ENCODE measurements at regions not wholly inside any gene's neighbourhood (a gene's known extent, or its start where the extent isn't known, plus 50 kb on each side); places are given as distances from the start of the nearest gene placed in this dataset.
A peak's percentile ranks its signal among the peaks of the same experiment; 100 is the strongest.

DNA sequence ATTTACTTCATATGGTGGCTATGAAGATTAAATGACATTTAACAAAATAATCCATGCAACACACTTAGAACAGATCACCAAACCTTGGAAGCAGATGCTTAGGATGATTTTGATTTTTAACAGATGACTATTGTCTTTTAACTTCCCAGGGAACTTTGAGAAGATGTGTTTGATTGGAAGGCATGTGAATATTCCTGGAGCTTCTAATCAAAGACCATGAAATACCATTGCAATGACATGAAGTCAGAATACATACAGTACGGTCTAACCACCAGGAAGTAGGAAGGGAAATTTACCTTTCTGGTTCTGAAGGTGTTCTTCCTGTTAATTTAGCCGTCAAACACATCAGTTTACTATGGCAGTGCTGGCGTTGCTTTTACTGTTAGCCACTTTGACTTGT lies 414.9 kb downstream of the TMEM114 start:
- H3K4me1 ChIP-seq (ENCODE audit: control insufficient read depth, insufficient read depth, low read length): no peaks in the 10 kb centered on the region
- 95% methylated on average over 3 of the region's 3 CpGs for WGBS (ENCODE audit: insufficient coverage)
- no peak overlapping the region for H3K27ac ChIP-seq (ENCODE audit: low read depth, low read length)
- no peak overlapping the region for H3K4me3 ChIP-seq (ENCODE audit: low read depth, low read length)
- H3K27me3 ChIP-seq (ENCODE audit: control insufficient read depth, insufficient read depth, low read length): no peaks in the 10 kb centered on the region
- H3K9me3 ChIP-seq (ENCODE audit: control insufficient read depth, insufficient read depth, low read length): no peaks in the 10 kb centered on the region
- DNase-seq (ENCODE audit: low read depth in 4 of 6, low spot score in 6 of 6): no peak
- no peaks in the 10 kb centered on the region for H3K36me3 ChIP-seq (ENCODE audit: control insufficient read depth, insufficient read depth, low read length)

DNA sequence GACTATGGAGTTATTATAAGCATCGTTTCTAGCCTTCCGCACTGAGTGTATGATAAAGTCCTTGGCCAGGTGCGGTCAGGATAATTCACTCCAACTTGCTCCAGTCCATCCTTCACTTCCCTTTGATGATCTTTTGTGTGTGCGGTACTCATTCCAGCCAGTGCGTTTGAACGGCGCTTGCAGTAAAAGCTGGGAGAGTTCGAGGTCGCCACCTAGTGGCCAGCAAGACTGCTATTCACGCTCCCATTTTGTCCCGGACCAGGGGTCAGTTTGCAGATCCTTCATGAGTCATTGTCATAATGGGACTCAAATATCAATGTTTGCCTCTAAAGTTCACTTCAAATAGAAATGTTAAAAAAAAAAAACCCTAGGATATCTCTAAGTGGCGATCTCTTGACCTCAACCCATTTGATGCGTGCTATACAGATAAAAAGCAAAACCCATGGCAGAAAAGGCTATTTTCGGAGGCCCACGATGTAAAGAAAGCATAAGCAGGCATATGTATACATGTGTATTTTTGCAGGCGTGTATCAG lies 417.1 kb downstream of the TMEM114 start:
- DNase-seq (ENCODE audit: low read depth in 4 of 6, low spot score in 6 of 6): peak in 5 of 6 donors; percentile 69 to 97 (median 80)
- H3K36me3 ChIP-seq (ENCODE audit: control insufficient read depth, insufficient read depth, low read length): no peaks in the 10 kb centered on the region
- H3K27ac ChIP-seq (ENCODE audit: low read depth, low read length): no peak overlapping the region
- no peaks in the 10 kb centered on the region for H3K4me1 ChIP-seq (ENCODE audit: control insufficient read depth, insufficient read depth, low read length)
- H3K4me3 ChIP-seq (ENCODE audit: low read depth, low read length): no peak overlapping the region
- no peaks in the 10 kb centered on the region for H3K27me3 ChIP-seq (ENCODE audit: control insufficient read depth, insufficient read depth, low read length)
- no peaks in the 10 kb centered on the region for H3K9me3 ChIP-seq (ENCODE audit: control insufficient read depth, insufficient read depth, low read length)
- WGBS (ENCODE audit: insufficient coverage): 20% methylated on average over 13 of the region's 16 CpGs

DNA sequence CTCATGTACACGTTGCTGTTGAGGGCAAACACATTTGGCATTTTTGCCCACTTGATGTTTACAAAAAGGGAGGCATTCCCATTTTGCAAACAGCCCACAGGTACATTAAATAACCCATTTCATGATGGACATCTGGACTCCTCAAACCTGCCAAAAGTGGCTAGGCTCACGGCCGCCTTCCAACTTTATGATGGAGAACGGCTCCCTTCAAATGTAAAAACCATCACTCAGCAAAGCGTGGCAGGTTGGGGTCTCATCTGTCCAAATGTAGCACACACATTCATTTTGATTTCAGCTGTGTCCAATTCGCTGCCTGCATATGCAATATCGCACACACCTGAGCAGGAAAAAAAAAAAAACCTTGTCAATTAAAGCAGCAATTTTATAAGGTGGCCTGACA lies 417.8 kb downstream of the TMEM114 start:
- Histone ChIP-seq H3K4me1 (ENCODE audit: control insufficient read depth, insufficient read depth, low read length) (no peaks in the 10 kb centered on the region), H3K36me3 (ENCODE audit: control insufficient read depth, insufficient read depth, low read length) (no peaks in the 10 kb centered on the region), H3K9me3 (ENCODE audit: control insufficient read depth, insufficient read depth, low read length) (no peaks in the 10 kb centered on the region), H3K27me3 (ENCODE audit: control insufficient read depth, insufficient read depth, low read length) (no peaks in the 10 kb centered on the region), H3K27ac (ENCODE audit: low read depth, low read length) (no peak overlapping the region), H3K4me3 (ENCODE audit: low read depth, low read length) (no peak overlapping the region)
- 54% methylated on average over 5 of the region's 7 CpGs for WGBS (ENCODE audit: insufficient coverage)
- peak in 2 of 6 donors; percentile 46 to 54 for DNase-seq (ENCODE audit: low read depth in 4 of 6, low spot score in 6 of 6)

DNA sequence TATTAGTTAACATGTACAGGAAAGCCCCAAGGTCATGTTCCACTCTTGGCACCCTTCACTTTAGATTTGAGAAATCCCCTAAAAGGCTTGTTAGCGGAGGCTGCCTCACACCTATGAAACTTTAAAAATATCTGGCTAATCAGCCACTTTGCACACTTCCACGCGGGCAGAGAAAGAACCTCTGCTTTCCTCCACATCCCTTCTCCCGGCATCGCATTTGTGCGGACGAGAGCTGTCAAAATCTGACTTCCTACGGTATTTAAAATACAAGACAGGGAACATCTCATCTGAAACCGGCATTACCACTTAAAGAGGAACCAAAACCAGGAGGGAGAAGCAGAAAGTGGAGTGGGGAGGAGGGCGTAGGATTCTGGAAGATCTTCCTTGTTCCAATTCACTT lies 422.3 kb downstream of the TMEM114 start:
- Histone ChIP-seq H3K36me3 (ENCODE audit: control insufficient read depth, insufficient read depth, low read length) (no peaks in the 10 kb centered on the region), H3K9me3 (ENCODE audit: control insufficient read depth, insufficient read depth, low read length) (no peaks in the 10 kb centered on the region), H3K4me1 (ENCODE audit: control insufficient read depth, insufficient read depth, low read length) (no peaks in the 10 kb centered on the region), H3K27ac (ENCODE audit: low read depth, low read length) (no peak overlapping the region), H3K27me3 (ENCODE audit: control insufficient read depth, insufficient read depth, low read length) (no peaks in the 10 kb centered on the region), H3K4me3 (ENCODE audit: low read depth, low read length) (no peak overlapping the region)
- WGBS (ENCODE audit: insufficient coverage): 95% methylated on average over 7 of the region's 10 CpGs
- no peak for DNase-seq (ENCODE audit: low read depth in 4 of 6, low spot score in 6 of 6)

DNA sequence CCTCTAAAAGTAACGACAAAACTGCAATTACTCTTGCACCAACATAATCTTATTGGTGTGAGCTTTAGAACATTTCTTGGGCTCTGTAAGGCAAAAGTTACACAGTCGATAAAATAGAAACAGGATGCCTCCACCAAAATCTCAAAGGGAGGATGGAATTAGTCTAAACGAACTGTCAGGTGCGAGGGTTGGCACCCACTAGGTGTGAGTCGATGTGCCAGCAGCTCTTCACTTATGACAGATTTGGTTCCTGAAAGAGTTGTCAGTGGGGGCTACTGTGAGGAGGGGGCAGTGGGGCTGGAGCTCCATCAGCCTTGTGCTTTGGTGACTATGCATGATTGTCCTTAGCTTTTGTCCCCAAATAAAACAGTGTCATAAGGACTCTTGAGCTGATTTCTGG lies 422.9 kb downstream of the TMEM114 start:
- H3K4me1 ChIP-seq (ENCODE audit: control insufficient read depth, insufficient read depth, low read length): no peaks in the 10 kb centered on the region
- H3K27ac ChIP-seq (ENCODE audit: low read depth, low read length): no peak overlapping the region
- WGBS (ENCODE audit: insufficient coverage): 79% methylated on average over 3 of the region's 5 CpGs
- no peak for DNase-seq (ENCODE audit: low read depth in 4 of 6, low spot score in 6 of 6)
- H3K4me3 ChIP-seq (ENCODE audit: low read depth, low read length): no peak overlapping the region
- H3K36me3 ChIP-seq (ENCODE audit: control insufficient read depth, insufficient read depth, low read length): no peaks in the 10 kb centered on the region
- no peaks in the 10 kb centered on the region for H3K27me3 ChIP-seq (ENCODE audit: control insufficient read depth, insufficient read depth, low read length)
- no peaks in the 10 kb centered on the region for H3K9me3 ChIP-seq (ENCODE audit: control insufficient read depth, insufficient read depth, low read length)

DNA sequence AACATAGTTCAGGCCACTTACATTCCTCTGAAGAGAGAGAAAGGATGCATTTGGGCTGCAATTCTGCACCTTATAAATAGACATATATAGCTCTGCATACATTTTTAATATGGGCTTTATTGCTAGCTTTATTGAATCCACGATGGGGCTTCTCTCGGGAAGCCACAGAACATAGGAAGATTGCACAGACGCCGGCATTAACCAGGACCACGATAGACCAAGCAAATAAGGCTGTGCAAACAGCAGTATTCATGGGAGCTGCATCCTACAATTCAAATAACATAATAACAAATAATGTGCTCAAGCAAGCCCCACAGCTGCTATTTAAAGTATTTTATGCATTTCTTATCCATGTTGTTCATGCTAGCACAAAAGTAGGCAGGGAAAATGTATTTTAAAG lies 432.3 kb downstream of the TMEM114 start:
- Histone ChIP-seq H3K4me1 (ENCODE audit: control insufficient read depth, insufficient read depth, low read length) (peaks cover 3% of the 10 kb centered on the region), H3K9me3 (ENCODE audit: control insufficient read depth, insufficient read depth, low read length) (no peaks in the 10 kb centered on the region), H3K27ac (ENCODE audit: low read depth, low read length) (no peak overlapping the region), H3K4me3 (ENCODE audit: low read depth, low read length) (no peak overlapping the region), H3K36me3 (ENCODE audit: control insufficient read depth, insufficient read depth, low read length) (no peaks in the 10 kb centered on the region), H3K27me3 (ENCODE audit: control insufficient read depth, insufficient read depth, low read length) (no peaks in the 10 kb centered on the region)
- peak in 2 of 6 donors; percentile 19 to 91 for DNase-seq (ENCODE audit: low read depth in 4 of 6, low spot score in 6 of 6)
- no CpG with 5 or more reads among the region's 5 CpGs for WGBS (ENCODE audit: insufficient coverage)

DNA sequence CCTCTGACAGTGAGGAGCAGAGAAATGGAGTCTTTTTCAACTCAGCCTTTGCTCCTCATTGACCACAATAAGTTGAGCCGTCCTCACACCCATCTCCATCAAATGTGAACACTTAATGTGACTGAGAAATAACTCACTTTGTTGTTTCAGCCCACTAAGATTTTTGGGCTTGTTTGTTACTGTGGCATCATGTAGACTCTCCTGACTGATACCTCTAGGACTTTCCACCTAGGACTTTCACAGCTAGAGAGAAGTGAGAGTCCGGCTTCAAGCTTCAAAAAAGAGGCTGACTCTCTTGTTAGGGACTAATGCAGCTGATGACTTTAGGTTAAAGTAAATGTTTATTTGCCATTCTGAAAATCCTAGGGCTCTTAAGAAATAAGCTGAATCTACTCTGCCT lies 435.0 kb downstream of the TMEM114 start:
- no peaks in the 10 kb centered on the region for H3K9me3 ChIP-seq (ENCODE audit: control insufficient read depth, insufficient read depth, low read length)
- H3K27me3 ChIP-seq (ENCODE audit: control insufficient read depth, insufficient read depth, low read length): no peaks in the 10 kb centered on the region
- DNase-seq (ENCODE audit: low read depth in 4 of 6, low spot score in 6 of 6): no peak
- WGBS (ENCODE audit: insufficient coverage): no CpG with 5 or more reads among the region's 2 CpGs
- H3K4me3 ChIP-seq (ENCODE audit: low read depth, low read length): no peak overlapping the region
- H3K27ac ChIP-seq (ENCODE audit: low read depth, low read length): no peak overlapping the region
- peaks cover 3% of the 10 kb centered on the region for H3K4me1 ChIP-seq (ENCODE audit: control insufficient read depth, insufficient read depth, low read length)
- no peaks in the 10 kb centered on the region for H3K36me3 ChIP-seq (ENCODE audit: control insufficient read depth, insufficient read depth, low read length)

DNA sequence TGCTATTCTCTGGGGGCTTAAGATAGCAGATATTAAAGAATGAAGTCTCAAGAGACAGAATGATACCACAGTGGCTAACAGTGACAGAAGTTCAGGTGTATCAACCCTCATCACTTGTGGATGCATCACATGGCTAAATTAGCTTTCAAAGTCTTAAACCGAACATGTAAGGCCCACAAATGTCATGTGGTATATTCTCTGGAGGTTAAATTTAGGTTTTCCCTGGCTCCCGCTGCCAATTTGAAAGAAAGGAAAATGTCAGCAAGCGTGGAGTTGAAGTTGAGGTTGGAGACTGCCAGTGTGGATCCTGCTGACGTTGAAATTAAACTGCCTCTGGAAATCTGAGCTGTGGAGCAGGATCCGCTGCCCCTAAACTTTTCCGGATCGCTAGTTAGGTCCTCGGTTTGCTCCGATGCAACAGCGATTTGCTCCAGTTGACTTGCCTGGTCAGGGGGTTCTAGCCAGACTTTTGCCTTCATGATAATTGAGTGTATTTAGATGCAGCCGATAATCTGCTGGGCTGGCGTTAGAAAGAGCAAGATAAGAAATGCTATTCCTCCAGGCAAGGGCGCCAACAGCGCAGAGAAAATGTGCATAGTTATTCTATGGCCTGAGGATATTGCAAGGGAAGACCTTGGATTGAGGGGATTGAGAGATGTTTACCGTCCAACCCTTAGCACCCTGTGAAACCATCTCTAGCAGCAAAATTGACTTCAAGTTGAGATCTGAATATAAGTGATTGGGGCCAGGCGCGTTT lies 443.9 kb downstream of the TMEM114 start:
- no peak for DNase-seq (ENCODE audit: low read depth in 4 of 6, low spot score in 6 of 6)
- H3K4me3 ChIP-seq (ENCODE audit: low read depth, low read length): no peak overlapping the region
- H3K27me3 ChIP-seq (ENCODE audit: control insufficient read depth, insufficient read depth, low read length): no peaks in the 10 kb centered on the region
- H3K9me3 ChIP-seq (ENCODE audit: control insufficient read depth, insufficient read depth, low read length): no peaks in the 10 kb centered on the region
- H3K4me1 ChIP-seq (ENCODE audit: control insufficient read depth, insufficient read depth, low read length): no peaks in the 10 kb centered on the region
- 95% methylated on average over 16 of the region's 17 CpGs for WGBS (ENCODE audit: insufficient coverage)
- no peaks in the 10 kb centered on the region for H3K36me3 ChIP-seq (ENCODE audit: control insufficient read depth, insufficient read depth, low read length)
- H3K27ac ChIP-seq (ENCODE audit: low read depth, low read length): no peak overlapping the region

DNA sequence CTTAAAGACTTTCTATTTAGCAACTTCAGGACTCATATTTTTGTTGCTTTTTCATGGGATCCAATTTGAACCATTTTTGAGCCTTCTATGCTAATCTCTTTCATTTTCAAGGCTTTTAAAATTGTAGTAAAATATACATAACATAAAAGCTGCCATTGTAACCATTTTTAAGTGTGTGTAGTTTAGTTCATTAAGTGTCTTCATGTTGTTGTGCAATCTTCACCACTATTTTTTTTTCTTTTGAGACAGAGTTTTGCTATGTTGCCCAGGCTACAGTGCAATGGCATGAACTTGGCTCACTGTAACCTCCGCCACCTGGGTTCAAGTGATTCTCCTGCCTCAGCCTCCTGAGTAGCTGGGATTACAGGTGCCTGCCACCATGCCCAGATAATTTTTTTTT lies 451.6 kb downstream of the TMEM114 start:
- no peak overlapping the region for H3K4me3 ChIP-seq (ENCODE audit: low read depth, low read length)
- no peaks in the 10 kb centered on the region for H3K4me1 ChIP-seq (ENCODE audit: control insufficient read depth, insufficient read depth, low read length)
- no CpG with 5 or more reads among the region's 1 CpG for WGBS (ENCODE audit: insufficient coverage)

DNA sequence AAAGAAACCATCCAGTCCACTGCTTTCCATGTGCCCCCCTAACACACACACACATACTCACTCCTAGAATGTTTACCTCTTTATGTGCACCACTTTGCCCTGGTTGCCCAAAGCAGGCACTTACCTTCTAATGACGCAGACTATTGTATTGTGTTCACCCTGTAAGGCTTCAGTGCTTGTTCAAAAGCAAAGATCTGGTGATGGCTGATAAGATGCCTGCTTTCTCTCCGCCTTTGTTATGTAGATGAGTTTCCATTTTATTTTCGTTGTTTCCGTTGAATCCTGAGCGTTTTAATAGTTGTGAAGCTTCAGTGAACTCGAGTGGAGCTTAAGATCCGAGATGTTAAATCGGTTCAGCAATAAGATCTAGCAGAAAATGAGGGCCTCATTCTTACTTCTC lies 452.7 kb downstream of the TMEM114 start:
- H3K9me3 ChIP-seq (ENCODE audit: control insufficient read depth, insufficient read depth, low read length): no peaks in the 10 kb centered on the region
- no peak overlapping the region for H3K4me3 ChIP-seq (ENCODE audit: low read depth, low read length)
- no peaks in the 10 kb centered on the region for H3K27me3 ChIP-seq (ENCODE audit: control insufficient read depth, insufficient read depth, low read length)
- peak in 2 of 6 donors; percentile 10 to 74 for DNase-seq (ENCODE audit: low read depth in 4 of 6, low spot score in 6 of 6)
- WGBS (ENCODE audit: insufficient coverage): 75% methylated on average over 2 of the region's 8 CpGs
- H3K27ac ChIP-seq (ENCODE audit: low read depth, low read length): no peak overlapping the region
- no peaks in the 10 kb centered on the region for H3K36me3 ChIP-seq (ENCODE audit: control insufficient read depth, insufficient read depth, low read length)
- H3K4me1 ChIP-seq (ENCODE audit: control insufficient read depth, insufficient read depth, low read length): no peaks in the 10 kb centered on the region

More for the DNA sequence above, 451.6 kb downstream of the TMEM114 start:
- no peaks in the 10 kb centered on the region for H3K9me3 ChIP-seq (ENCODE audit: control insufficient read depth, insufficient read depth, low read length)
- H3K27ac ChIP-seq (ENCODE audit: low read depth, low read length): no peak overlapping the region
- H3K36me3 ChIP-seq (ENCODE audit: control insufficient read depth, insufficient read depth, low read length): no peaks in the 10 kb centered on the region
- H3K27me3 ChIP-seq (ENCODE audit: control insufficient read depth, insufficient read depth, low read length): no peaks in the 10 kb centered on the region
- no peak for DNase-seq (ENCODE audit: low read depth in 4 of 6, low spot score in 6 of 6)

All from spinal cord (tissue), 9 donors.